Esophagus squamous epithelium (tissue), 5 donors: ENCODE measurements at regions not wholly inside any gene's neighbourhood (a gene's known extent, or its start where the extent isn't known, plus 50 kb on each side); places are given as distances from the start of the nearest gene placed in this dataset.
"Not testable (repeated sequence)": the region's sequence is repeated elsewhere in the genome, so short reads cannot be mapped to it uniquely, and the experiment has no call there.

ENCODE experiments used
- DNase-seq: peaks from one replicate; lab custom pipeline; 2025; lab: John Stamatoyannopoulos, UW
- H3K27ac ChIP-seq, 4 donors: fragments of 200-600 bp; sonication (generic); one replicate each; pipeline ENCODE4 v1.5.1; 2016 to 2019; ENCODE audit warnings: mild to moderate bottlenecking in 1 of 4
- H3K27me3 ChIP-seq, 4 donors: fragments of 200-600 bp; sonication (generic); 1 replicate in 3 of 4; 2 replicates in 1 of 4; pipeline versions ENCODE4 v1.5.1 to v1.6.0; 2017 to 2021; ENCODE audit warnings: antibody characterized with exemption in 1 of 4
- H3K36me3 ChIP-seq, 3 donors: fragments of 200-600 bp; sonication (generic); one replicate each; pipeline ENCODE4 v1.5.1; 2016 to 2019
- H3K4me1 ChIP-seq, 3 donors: fragments of 200-600 bp; sonication (generic); one replicate each; pipeline ENCODE4 v1.5.1; 2017 to 2019
- H3K4me3 ChIP-seq, 4 donors: fragments of 200-600 bp; sonication (generic); 1 replicate in 3 of 4; 2 replicates in 1 of 4; pipeline ENCODE4 v1.5.1; 2016 to 2019; ENCODE audit warnings: mild to moderate bottlenecking in 2 of 4, moderate library complexity in 1 of 4
- H3K9me3 ChIP-seq, 3 donors: fragments of 200-600 bp; sonication (generic); one replicate each; pipeline ENCODE4 v1.5.1; 2016 to 2019
- POLR2A ChIP-seq, 4 donors: fragments of 450-650 bp; IDR thresholded peaks; one replicate each; pipeline ENCODE4 v1.6.1; 2017; ENCODE audit warnings: antibody characterized with exemption in 4 of 4, mild to moderate bottlenecking in 4 of 4, moderate library complexity in 3 of 4
- WGBS, 2 donors: methylation state at CpG; one replicate each; pipeline ENCODE4 v1.1.5; 2018; 5-methylcytosine and 5-hydroxymethylcytosine counted together
- intact Hi-C: fragments of 100-400 bp; cut with DNase I; formaldehyde crosslinking; loops from one replicate; pipeline ENCODE4 v1.15.0; 2022
- TF ChIP-seq, protein P1 (sequence below), 6 experiments: fragments of 450-650 bp in 4 of 6; fragments of 200-600 bp in 2 of 6; sonication (generic) in 2 of 6; IDR thresholded peaks; one replicate each; pipeline ENCODE4 v1.5.1; 2016 to 2019; ENCODE audit warnings: antibody characterized with exemption in 6 of 6, mild to moderate bottlenecking in 4 of 6, moderate library complexity in 4 of 6
- donor health status: DM: yes; HTN: yes; CAD: no.

DNA sequence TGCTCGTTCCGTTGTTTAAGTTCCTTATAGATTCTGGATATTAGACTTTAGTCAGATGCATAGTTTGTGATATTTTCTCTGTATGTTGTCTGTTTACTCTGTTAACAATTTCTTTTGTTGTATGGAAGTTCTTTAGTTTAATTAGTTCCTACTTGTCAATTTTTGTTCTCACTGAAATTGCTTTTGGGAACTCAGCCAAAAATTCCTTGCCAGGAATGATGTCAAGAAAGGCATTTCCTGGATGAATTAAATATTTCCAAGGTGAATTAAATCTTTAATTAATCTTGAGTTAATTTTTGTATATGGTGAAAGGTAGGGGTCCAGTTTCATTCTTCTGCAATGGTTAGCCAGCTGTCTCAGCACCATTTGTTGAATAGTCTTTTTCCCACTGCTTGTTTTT is 406.2 kb upstream of the NOX3 start:
- H3K27ac ChIP-seq, result no peak overlapping the region
- no peaks in the 10 kb centered on the region for H3K36me3 ChIP-seq
- no peaks in the 10 kb centered on the region for H3K27me3 ChIP-seq
- intact Hi-C loops, result no loop called here
- H3K4me3 ChIP-seq, result no peak overlapping the region
- H3K9me3 ChIP-seq, result peaks cover 0 to 12% (median 0%) of the 10 kb centered on the region in 3 donors
- 44 to 56% methylated on average over 2 of the region's 2 CpGs for WGBS, 2 donors
- no peak for TF ChIP-seq POLR2A (IDR thresholded peaks at IDR 0.05)
- TF ChIP-seq, protein P1, sequence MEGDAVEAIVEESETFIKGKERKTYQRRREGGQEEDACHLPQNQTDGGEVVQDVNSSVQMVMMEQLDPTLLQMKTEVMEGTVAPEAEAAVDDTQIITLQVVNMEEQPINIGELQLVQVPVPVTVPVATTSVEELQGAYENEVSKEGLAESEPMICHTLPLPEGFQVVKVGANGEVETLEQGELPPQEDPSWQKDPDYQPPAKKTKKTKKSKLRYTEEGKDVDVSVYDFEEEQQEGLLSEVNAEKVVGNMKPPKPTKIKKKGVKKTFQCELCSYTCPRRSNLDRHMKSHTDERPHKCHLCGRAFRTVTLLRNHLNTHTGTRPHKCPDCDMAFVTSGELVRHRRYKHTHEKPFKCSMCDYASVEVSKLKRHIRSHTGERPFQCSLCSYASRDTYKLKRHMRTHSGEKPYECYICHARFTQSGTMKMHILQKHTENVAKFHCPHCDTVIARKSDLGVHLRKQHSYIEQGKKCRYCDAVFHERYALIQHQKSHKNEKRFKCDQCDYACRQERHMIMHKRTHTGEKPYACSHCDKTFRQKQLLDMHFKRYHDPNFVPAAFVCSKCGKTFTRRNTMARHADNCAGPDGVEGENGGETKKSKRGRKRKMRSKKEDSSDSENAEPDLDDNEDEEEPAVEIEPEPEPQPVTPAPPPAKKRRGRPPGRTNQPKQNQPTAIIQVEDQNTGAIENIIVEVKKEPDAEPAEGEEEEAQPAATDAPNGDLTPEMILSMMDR (IDR thresholded peaks at IDR 0.05), result no peak
- DNase-seq, result no peak
- no peaks in the 10 kb centered on the region for H3K4me1 ChIP-seq

DNA sequence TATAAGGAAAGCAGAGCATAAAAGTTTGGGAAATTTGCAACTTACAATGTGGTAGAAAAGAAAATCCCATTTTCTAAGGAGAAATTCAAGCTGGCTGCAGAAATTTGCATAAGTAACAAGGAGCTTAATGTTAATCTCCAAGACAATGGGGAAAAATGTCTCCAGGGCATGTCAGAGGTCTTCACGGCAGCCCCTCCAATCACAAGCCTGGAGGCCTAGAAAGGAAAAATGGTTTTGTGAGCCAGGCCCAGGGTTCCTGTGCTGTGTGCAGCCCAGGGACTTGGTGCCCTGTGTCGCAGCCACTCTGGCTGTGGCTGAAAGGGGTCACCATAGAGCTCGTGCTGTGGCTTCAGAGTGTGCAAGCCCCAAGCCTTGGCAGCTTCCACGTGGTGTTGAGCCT is 403.3 kb upstream of the NOX3 start:
- peaks cover 0 to 12% (median 0%) of the 10 kb centered on the region in 3 donors for H3K9me3 ChIP-seq
- DNase-seq, H3K36me3 ChIP-seq, H3K27me3 ChIP-seq, H3K27ac ChIP-seq, H3K4me3 ChIP-seq, H3K4me1 ChIP-seq, intact Hi-C loops: not testable (repeated sequence)
- 64 to 100% methylated on average over 1 to 4 of the region's 4 CpGs for WGBS, 2 donors

DNA sequence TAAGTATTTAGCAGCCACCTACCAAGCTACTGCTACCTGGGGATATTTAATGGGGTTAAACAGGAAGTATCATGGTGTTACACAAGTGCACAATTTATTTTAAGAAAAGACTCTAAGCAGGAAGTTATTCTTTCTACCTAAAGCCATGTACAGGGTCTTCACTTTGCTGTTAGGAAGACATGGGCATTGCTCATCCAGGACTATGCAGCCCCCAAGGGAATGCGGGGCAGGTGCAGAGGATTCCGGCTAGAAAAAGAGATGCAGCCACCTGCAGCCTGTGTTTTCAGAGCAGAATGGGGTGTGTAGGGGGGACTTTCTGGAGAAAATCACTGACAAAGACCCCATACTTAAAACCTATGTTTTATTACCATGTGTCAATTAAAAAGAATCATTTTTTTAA is 399.1 kb upstream of the NOX3 start:
- intact Hi-C loops, result no loop called here
- no peak for DNase-seq
- TF ChIP-seq POLR2A (IDR thresholded peaks at IDR 0.05), result no peak
- H3K4me1 ChIP-seq, result no peaks in the 10 kb centered on the region
- WGBS, 2 donors, result 82 to 88% methylated on average over 2 of the region's 2 CpGs
- no peaks in the 10 kb centered on the region for H3K36me3 ChIP-seq
- H3K27me3 ChIP-seq, result no peaks in the 10 kb centered on the region
- no peak overlapping the region for H3K4me3 ChIP-seq
- H3K27ac ChIP-seq, result no peak overlapping the region
- peaks cover 0 to 9% (median 0%) of the 10 kb centered on the region in 3 donors for H3K9me3 ChIP-seq

DNA sequence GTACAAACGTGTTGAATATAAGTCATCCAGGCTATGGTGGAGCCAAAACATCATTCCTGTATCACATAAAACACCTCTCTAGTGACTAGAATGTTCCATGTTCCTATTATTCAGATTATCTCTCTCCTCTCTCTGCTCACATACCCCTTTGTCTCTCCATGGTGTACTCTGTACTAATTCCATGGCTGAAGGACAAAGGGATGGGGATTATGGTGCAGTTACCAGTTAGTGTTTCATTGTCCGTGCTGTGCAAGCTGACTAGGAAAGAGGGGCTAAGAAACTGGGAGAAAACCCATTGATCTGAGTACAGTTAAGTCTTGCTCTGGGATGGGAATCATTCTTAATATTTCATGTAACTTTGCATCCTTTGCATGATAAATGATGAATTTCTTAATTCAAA is 397.4 kb upstream of the NOX3 start:
- TF ChIP-seq, protein P1 (IDR thresholded peaks at IDR 0.05), result no peak
- no peak for TF ChIP-seq POLR2A (IDR thresholded peaks at IDR 0.05)
- Histone ChIP-seq H3K4me3 (no peak overlapping the region), H3K9me3 (no peaks in the 10 kb centered on the region), H3K27me3 (no peaks in the 10 kb centered on the region), H3K4me1 (no peaks in the 10 kb centered on the region), H3K36me3 (no peaks in the 10 kb centered on the region), H3K27ac (no peak overlapping the region)
- 58 to 72% methylated on average over 2 of the region's 2 CpGs for WGBS, 2 donors
- intact Hi-C loops, result no loop called here
- no peak for DNase-seq

DNA sequence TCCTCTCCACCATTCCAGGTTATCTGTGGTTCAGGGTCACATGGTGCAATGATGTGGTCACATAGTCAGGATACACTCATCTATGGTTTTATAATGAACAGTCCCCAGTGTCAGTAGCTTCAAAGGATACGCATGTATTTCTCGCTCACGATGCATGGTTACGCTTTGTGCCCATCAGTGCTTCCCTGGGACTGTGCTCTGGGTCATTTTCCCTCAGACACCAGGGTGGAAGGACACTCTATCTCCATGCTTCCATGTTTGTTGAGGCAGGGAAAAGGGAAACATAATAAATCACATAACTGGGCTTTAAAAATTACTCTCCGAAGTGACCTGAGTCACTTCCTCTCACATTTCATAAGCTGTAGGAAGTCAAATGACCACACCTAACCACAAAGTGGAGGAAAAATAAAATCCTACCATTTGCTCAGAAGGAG is 394.8 kb upstream of the NOX3 start:
- H3K36me3 ChIP-seq, result no peaks in the 10 kb centered on the region
- 80% methylated on average over 5 of the region's 5 CpGs for WGBS, 2 donors
- no peaks in the 10 kb centered on the region for H3K9me3 ChIP-seq
- DNase-seq, result no peak
- no peaks in the 10 kb centered on the region for H3K27me3 ChIP-seq
- TF ChIP-seq, protein P1 (IDR thresholded peaks at IDR 0.05), result no peak
- TF ChIP-seq POLR2A (IDR thresholded peaks at IDR 0.05), result no peak
- H3K27ac ChIP-seq, result no peak overlapping the region
- intact Hi-C loops, result no loop called here
- no peak overlapping the region for H3K4me3 ChIP-seq
- no peaks in the 10 kb centered on the region for H3K4me1 ChIP-seq

DNA sequence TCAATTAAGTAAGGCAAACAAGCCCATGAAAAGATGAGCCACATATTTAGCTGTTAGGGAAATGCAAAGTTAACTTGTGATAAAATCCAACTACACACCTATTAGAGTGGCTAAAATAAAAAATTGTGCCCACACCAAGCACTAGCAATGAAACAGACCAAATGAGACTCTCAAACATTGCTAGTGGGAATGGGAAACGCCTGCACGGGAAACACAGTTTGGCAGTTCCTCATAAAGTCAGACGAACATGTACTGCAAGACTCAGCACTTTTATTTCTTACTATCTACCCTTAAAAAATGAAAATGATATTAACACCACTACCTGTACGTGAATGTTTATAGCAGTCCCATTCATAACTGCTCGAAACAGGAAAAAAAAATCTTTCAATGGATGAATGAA is 392.1 kb upstream of the NOX3 start:
- TF ChIP-seq, protein P1 (IDR thresholded peaks at IDR 0.05), result no peak
- no peak for TF ChIP-seq POLR2A (IDR thresholded peaks at IDR 0.05)
- H3K9me3 ChIP-seq, result peaks cover 0 to 11% (median 0%) of the 10 kb centered on the region in 3 donors
- H3K27ac ChIP-seq, result no peak overlapping the region
- H3K4me3 ChIP-seq, result no peak overlapping the region
- DNase-seq, result no peak
- intact Hi-C loops, result no loop called here
- WGBS, 2 donors, result 49 to 50% methylated on average over 5 of the region's 5 CpGs
- no peaks in the 10 kb centered on the region for H3K27me3 ChIP-seq
- no peaks in the 10 kb centered on the region for H3K4me1 ChIP-seq
- H3K36me3 ChIP-seq, result no peaks in the 10 kb centered on the region
